ENCODE measurements at regions not wholly inside any gene's neighbourhood (a gene's known extent, or its start where the extent isn't known, plus 50 kb on each side); places are given as distances from the start of the nearest gene placed in this dataset.
"Not testable (repeated sequence)": the region's sequence is repeated elsewhere in the genome, so short reads cannot be mapped to it uniquely, and the experiment has no call there.

- no peak for DNase-seq (ENCODE audit: low read depth in 4 of 4, low spot score in 3 of 4)
Observed at GRCh38 chr20:12180107-12180661, 262.5 kb downstream of the BTBD3 start.

- no peak for DNase-seq (ENCODE audit: low read depth in 4 of 4, low spot score in 3 of 4)
Observed at GRCh38 chr20:12198281-12198680, 280.6 kb downstream of the BTBD3 start.

- DNase-seq (ENCODE audit: low read depth in 4 of 4, low spot score in 3 of 4) = no peak
Observed at GRCh38 chr20:12199703-12200102, 282.0 kb downstream of the BTBD3 start.

- no peak for DNase-seq (ENCODE audit: low read depth in 4 of 4, low spot score in 3 of 4)
Observed at GRCh38 chr20:12201289-12201991, 283.7 kb downstream of the BTBD3 start.

GRCh38 chr20:12203399-12203798 is 285.7 kb downstream of the BTBD3 start:
- no peak for DNase-seq (ENCODE audit: low read depth in 4 of 4, low spot score in 3 of 4)

GRCh38 chr20:12203981-12204380 is 286.3 kb downstream of the BTBD3 start:
- DNase-seq (ENCODE audit: low read depth in 4 of 4, low spot score in 3 of 4) = no peak

GRCh38 chr20:12207875-12208274 is 290.2 kb downstream of the BTBD3 start:
- no peak for DNase-seq (ENCODE audit: low read depth in 4 of 4, low spot score in 3 of 4)

GRCh38 chr20:12210591-12210990 is 292.9 kb downstream of the BTBD3 start:
- no peak for DNase-seq (ENCODE audit: low read depth in 4 of 4, low spot score in 3 of 4)

- no peak for DNase-seq (ENCODE audit: low read depth in 4 of 4, low spot score in 3 of 4)
Observed at GRCh38 chr20:12211361-12211760, 293.7 kb downstream of the BTBD3 start.

GRCh38 chr20:12217382-12217781 is 299.7 kb downstream of the BTBD3 start:
- DNase-seq (ENCODE audit: low read depth in 4 of 4, low spot score in 3 of 4) = no peak

GRCh38 chr20:12219798-12220197 is 302.1 kb downstream of the BTBD3 start:
- no peak for DNase-seq (ENCODE audit: low read depth in 4 of 4, low spot score in 3 of 4)

GRCh38 chr20:12223057-12223456 is 305.4 kb downstream of the BTBD3 start:
- no peak for DNase-seq (ENCODE audit: low read depth in 4 of 4, low spot score in 3 of 4)

- DNase-seq (ENCODE audit: low read depth in 4 of 4, low spot score in 3 of 4) = no peak
Observed at GRCh38 chr20:12225898-12226297, 308.2 kb downstream of the BTBD3 start.

GRCh38 chr20:12229891-12230290 is 312.2 kb downstream of the BTBD3 start:
- DNase-seq (ENCODE audit: low read depth in 4 of 4, low spot score in 3 of 4) = no peak

GRCh38 chr20:12237772-12238171 is 320.1 kb downstream of the BTBD3 start:
- no peak for DNase-seq (ENCODE audit: low read depth in 4 of 4, low spot score in 3 of 4)

GRCh38 chr20:12241065-12241464 is 323.4 kb downstream of the BTBD3 start:
- DNase-seq (ENCODE audit: low read depth in 4 of 4, low spot score in 3 of 4) = no peak

GRCh38 chr20:12243327-12243726 is 325.6 kb downstream of the BTBD3 start:
- DNase-seq (ENCODE audit: low read depth in 4 of 4, low spot score in 3 of 4) = no peak

GRCh38 chr20:12248481-12248880 is 330.8 kb downstream of the BTBD3 start:
- DNase-seq (ENCODE audit: low read depth in 4 of 4, low spot score in 3 of 4) = no peak

GRCh38 chr20:12250661-12251060 is 333.0 kb downstream of the BTBD3 start:
- not testable (repeated sequence) for DNase-seq (ENCODE audit: low read depth in 4 of 4, low spot score in 3 of 4)

GRCh38 chr20:12252793-12253192 is 335.1 kb downstream of the BTBD3 start:
- no peak for DNase-seq (ENCODE audit: low read depth in 4 of 4, low spot score in 3 of 4)

- DNase-seq (ENCODE audit: low read depth in 4 of 4, low spot score in 3 of 4) = no peak
Observed at GRCh38 chr20:12255461-12255970, 337.8 kb downstream of the BTBD3 start.

- no peak for DNase-seq (ENCODE audit: low read depth in 4 of 4, low spot score in 3 of 4)
Observed at GRCh38 chr20:12256806-12257205, 339.1 kb downstream of the BTBD3 start.
